ENCODE measurements at regions not wholly inside any gene's neighbourhood (a gene's known extent, or its start where the extent isn't known, plus 50 kb on each side); places are given as distances from the start of the nearest gene placed in this dataset.

DNA sequence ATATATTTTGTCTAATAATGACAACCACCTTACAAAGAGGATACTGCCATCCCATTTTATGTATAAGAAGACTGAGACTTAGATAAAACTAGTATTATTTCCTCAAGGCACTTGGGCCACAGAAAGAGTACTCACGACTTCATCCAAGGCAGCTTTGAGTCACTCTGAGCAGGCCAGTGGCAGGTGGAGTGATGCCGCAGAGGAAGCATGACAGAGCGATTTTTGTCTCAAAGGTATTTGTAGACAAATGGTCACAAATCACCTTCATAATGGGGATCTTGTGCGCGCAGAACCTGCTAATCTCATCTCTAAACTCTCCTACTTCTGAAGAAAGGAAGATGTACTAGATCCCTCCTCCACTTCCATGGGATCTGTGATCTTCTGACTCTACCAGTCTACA lies 113.2 kb upstream of the NAMPT start:
- DNase-seq = no peak
- no CpG with 5 or more reads among the region's 5 CpGs for WGBS (ENCODE audit: insufficient coverage)
- no peak overlapping the region for H3K4me3 Mint-ChIP-seq
- CTCF ChIA-PET = no interaction called here
- no peaks in the 10 kb centered on the region for H3K36me3 Mint-ChIP-seq
- Histone ChIP-seq H3K27me3 (replicated peaks in 1 of 2; ENCODE audit: control insufficient read depth in 2 of 2, extremely low read depth in 1 of 2, insufficient read depth in 2 of 2, low read length in 1 of 2) (no peaks in the 10 kb centered on the region), H3K4me1 (ENCODE audit: control insufficient read depth in 1 of 2, extremely low read depth in 1 of 2, insufficient read depth in 2 of 2, low read length in 2 of 2) (no peaks in the 10 kb centered on the region), H3K9me3 (no peaks in the 10 kb centered on the region), H3K4me3 (ENCODE audit: control insufficient read depth in 1 of 2, extremely low read depth in 1 of 2, low read length in 1 of 2) (no peak overlapping the region), H3K36me3 (ENCODE audit: control insufficient read depth in 2 of 2, extremely low read depth in 1 of 2, insufficient read depth in 1 of 2, low read length in 1 of 2) (no peaks in the 10 kb centered on the region), H3K27ac (ENCODE audit: low read length) (no peak overlapping the region)
- ATAC-seq (replicated peaks in 1 of 4) = no peak
- POLR2A ChIA-PET = no interaction called here
- no peak overlapping the region for H3K27ac Mint-ChIP-seq
- H3K27me3 Mint-ChIP-seq = peaks cover 36 to 50% of the 10 kb centered on the region in 2 donors
- no peaks in the 10 kb centered on the region for H3K4me1 Mint-ChIP-seq
- H3K9me3 Mint-ChIP-seq = no peaks in the 10 kb centered on the region

DNA sequence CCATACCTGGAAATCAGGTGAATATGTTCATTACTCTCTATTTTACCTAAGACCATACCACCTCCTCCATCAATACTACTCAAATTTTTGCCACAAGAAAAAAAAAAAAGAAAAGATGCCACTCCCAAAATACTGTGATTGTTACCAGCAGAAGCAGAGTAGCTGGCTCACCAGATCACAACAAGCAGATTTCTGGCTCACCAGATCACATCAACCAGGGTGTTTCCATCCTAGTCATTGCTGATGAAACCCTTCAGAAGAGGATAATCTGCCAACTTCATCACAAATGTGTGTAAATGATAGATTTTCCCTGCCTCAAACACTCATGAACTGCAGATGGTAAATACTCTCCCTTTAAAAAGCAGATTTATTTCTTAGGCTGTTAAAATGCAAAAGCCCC lies 109.7 kb upstream of the NAMPT start:
- Histone ChIP-seq H3K4me3 (ENCODE audit: control insufficient read depth in 1 of 2, extremely low read depth in 1 of 2, low read length in 1 of 2) (no peak overlapping the region), H3K36me3 (ENCODE audit: control insufficient read depth in 2 of 2, extremely low read depth in 1 of 2, insufficient read depth in 1 of 2, low read length in 1 of 2) (no peaks in the 10 kb centered on the region), H3K9me3 (no peaks in the 10 kb centered on the region), H3K27ac (ENCODE audit: low read length) (no peak overlapping the region), H3K4me1 (ENCODE audit: control insufficient read depth in 1 of 2, extremely low read depth in 1 of 2, insufficient read depth in 2 of 2, low read length in 2 of 2) (no peaks in the 10 kb centered on the region), H3K27me3 (replicated peaks in 1 of 2; ENCODE audit: control insufficient read depth in 2 of 2, extremely low read depth in 1 of 2, insufficient read depth in 2 of 2, low read length in 1 of 2) (no peaks in the 10 kb centered on the region)
- H3K4me1 Mint-ChIP-seq = no peaks in the 10 kb centered on the region
- CTCF ChIA-PET = no interaction called here
- H3K9me3 Mint-ChIP-seq = no peaks in the 10 kb centered on the region
- ATAC-seq (replicated peaks in 1 of 4) = no peak
- no peak for DNase-seq
- POLR2A ChIA-PET = no interaction called here
- no peak overlapping the region for H3K27ac Mint-ChIP-seq
- H3K36me3 Mint-ChIP-seq = no peaks in the 10 kb centered on the region
- no peak overlapping the region for H3K4me3 Mint-ChIP-seq
- H3K27me3 Mint-ChIP-seq = peaks cover 30 to 49% of the 10 kb centered on the region in 2 donors

DNA sequence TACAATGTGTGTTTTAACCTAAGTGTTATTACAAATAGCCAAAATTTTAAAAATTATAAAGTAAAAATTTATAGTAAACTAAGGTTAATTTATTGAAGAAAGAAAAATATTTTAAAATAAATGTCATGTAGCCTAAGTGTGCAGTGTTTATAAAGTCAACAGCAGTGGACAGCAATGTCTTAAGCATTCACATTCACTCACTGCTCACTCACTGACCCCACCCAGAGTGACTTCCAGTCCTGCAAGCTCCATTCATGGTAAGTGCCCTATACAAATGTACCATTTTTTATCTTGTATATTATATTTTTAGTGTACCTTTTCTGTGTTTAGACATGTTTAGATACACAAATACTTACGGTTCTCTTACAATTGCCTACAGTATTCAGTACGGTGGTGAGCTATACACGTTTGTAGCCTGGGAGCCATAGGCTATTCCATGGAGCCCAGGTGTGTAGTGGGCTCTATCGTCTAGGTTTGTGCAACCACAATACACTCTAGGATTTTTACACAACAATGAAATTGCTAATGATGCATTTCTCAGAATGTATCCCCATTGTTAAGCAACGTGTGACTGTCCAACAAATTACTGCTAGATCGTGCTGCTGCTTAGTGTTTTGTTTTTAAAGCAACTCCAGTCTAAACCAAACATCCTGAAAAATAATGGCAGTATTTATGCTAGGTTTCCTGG lies 108.9 kb upstream of the NAMPT start:
- CTCF ChIA-PET = interaction anchor here in 1 of 2 donors (0.6 kb wide), 1 partner anchor 1617 kb away, joined by 3 read pairs; no protein-coding TSS in a partner anchor
- POLR2A ChIA-PET = no interaction called here

DNA sequence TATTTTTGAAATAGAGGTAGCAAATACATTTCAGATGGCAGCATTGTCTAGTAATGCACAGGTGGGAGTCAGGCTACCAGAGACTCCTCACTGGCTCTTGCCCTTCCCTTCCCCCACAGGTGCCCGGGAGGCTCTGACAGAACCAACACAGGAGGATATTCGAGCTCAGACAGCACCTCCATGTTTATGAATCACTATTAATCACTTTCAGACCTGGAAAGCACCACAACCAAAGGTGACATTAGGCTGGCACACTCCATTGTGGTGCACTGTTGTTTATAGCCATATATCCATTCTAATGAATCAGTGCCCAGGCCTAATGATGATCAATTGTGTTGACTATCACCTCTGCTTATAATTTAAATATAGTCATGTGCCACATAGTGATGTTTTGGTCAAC lies 107.8 kb upstream of the NAMPT start:
- H3K9me3 ChIP-seq = no peaks in the 10 kb centered on the region
- H3K4me3 Mint-ChIP-seq = no peak overlapping the region
- H3K9me3 Mint-ChIP-seq = no peaks in the 10 kb centered on the region
- ATAC-seq (replicated peaks in 1 of 4) (no peak), DNase-seq (no peak)
- H3K27ac ChIP-seq (ENCODE audit: low read length) = no peak overlapping the region
- ChIA-PET POLR2A (no interaction called here), CTCF (no interaction called here)
- no peaks in the 10 kb centered on the region for H3K4me1 Mint-ChIP-seq
- no peak overlapping the region for H3K4me3 ChIP-seq (ENCODE audit: control insufficient read depth in 1 of 2, extremely low read depth in 1 of 2, low read length in 1 of 2)
- 70% methylated on average over 2 of the region's 2 CpGs for WGBS (ENCODE audit: insufficient coverage)
- peaks cover 21 to 36% of the 10 kb centered on the region in 2 donors for H3K27me3 Mint-ChIP-seq
- no peaks in the 10 kb centered on the region for H3K36me3 ChIP-seq (ENCODE audit: control insufficient read depth in 2 of 2, extremely low read depth in 1 of 2, insufficient read depth in 1 of 2, low read length in 1 of 2)
- H3K36me3 Mint-ChIP-seq = no peaks in the 10 kb centered on the region
- H3K27ac Mint-ChIP-seq = no peak overlapping the region
- no peaks in the 10 kb centered on the region for H3K27me3 ChIP-seq (replicated peaks in 1 of 2; ENCODE audit: control insufficient read depth in 2 of 2, extremely low read depth in 1 of 2, insufficient read depth in 2 of 2, low read length in 1 of 2)
- H3K4me1 ChIP-seq (ENCODE audit: control insufficient read depth in 1 of 2, extremely low read depth in 1 of 2, insufficient read depth in 2 of 2, low read length in 2 of 2) = no peaks in the 10 kb centered on the region

More for the DNA sequence above, 108.9 kb upstream of the NAMPT start:
- 83% methylated on average over 1 of the region's 6 CpGs for WGBS (ENCODE audit: insufficient coverage)
- Mint-ChIP-seq H3K36me3 (no peaks in the 10 kb centered on the region), H3K27me3 (peaks cover 28 to 43% of the 10 kb centered on the region in 2 donors), H3K4me1 (no peaks in the 10 kb centered on the region), H3K9me3 (no peaks in the 10 kb centered on the region), H3K4me3 (no peak overlapping the region), H3K27ac (no peak overlapping the region)
- H3K27me3 ChIP-seq (replicated peaks in 1 of 2; ENCODE audit: control insufficient read depth in 2 of 2, extremely low read depth in 1 of 2, insufficient read depth in 2 of 2, low read length in 1 of 2) = no peaks in the 10 kb centered on the region
- no peak for ATAC-seq (replicated peaks in 1 of 4)
- no peaks in the 10 kb centered on the region for H3K9me3 ChIP-seq
- no peak for DNase-seq
- no peak overlapping the region for H3K4me3 ChIP-seq (ENCODE audit: control insufficient read depth in 1 of 2, extremely low read depth in 1 of 2, low read length in 1 of 2)
- no peaks in the 10 kb centered on the region for H3K4me1 ChIP-seq (ENCODE audit: control insufficient read depth in 1 of 2, extremely low read depth in 1 of 2, insufficient read depth in 2 of 2, low read length in 2 of 2)
- no peaks in the 10 kb centered on the region for H3K36me3 ChIP-seq (ENCODE audit: control insufficient read depth in 2 of 2, extremely low read depth in 1 of 2, insufficient read depth in 1 of 2, low read length in 1 of 2)
- no peak overlapping the region for H3K27ac ChIP-seq (ENCODE audit: low read length)

DNA sequence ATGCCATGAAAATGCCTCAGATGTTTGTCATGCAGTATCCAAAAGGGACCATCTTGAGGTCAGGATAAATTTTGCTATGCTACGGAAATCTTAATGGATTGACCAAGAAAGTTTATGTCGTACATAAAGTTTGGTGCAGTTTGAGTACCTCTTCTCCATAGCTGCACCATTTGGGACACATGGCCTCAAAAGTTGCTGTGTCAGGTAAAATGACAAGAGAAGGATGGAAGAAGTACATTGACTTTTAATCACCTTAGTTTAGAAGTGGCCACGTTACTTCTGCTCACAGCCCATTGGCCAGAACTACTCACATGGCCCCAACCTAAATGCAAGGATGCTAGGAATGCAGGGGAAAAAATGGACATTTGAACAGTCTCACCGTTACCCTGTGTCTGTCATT lies 107.4 kb upstream of the NAMPT start:
- H3K4me3 Mint-ChIP-seq = no peak overlapping the region
- Histone ChIP-seq H3K9me3 (no peaks in the 10 kb centered on the region), H3K36me3 (ENCODE audit: control insufficient read depth in 2 of 2, extremely low read depth in 1 of 2, insufficient read depth in 1 of 2, low read length in 1 of 2) (no peaks in the 10 kb centered on the region), H3K4me3 (ENCODE audit: control insufficient read depth in 1 of 2, extremely low read depth in 1 of 2, low read length in 1 of 2) (no peak overlapping the region), H3K4me1 (ENCODE audit: control insufficient read depth in 1 of 2, extremely low read depth in 1 of 2, insufficient read depth in 2 of 2, low read length in 2 of 2) (no peaks in the 10 kb centered on the region), H3K27ac (ENCODE audit: low read length) (no peak overlapping the region), H3K27me3 (replicated peaks in 1 of 2; ENCODE audit: control insufficient read depth in 2 of 2, extremely low read depth in 1 of 2, insufficient read depth in 2 of 2, low read length in 1 of 2) (no peaks in the 10 kb centered on the region)
- H3K4me1 Mint-ChIP-seq = no peaks in the 10 kb centered on the region
- H3K27me3 Mint-ChIP-seq = peaks cover 17 to 32% of the 10 kb centered on the region in 2 donors
- ATAC-seq (replicated peaks in 1 of 4) = no peak
- H3K27ac Mint-ChIP-seq = no peak overlapping the region
- H3K9me3 Mint-ChIP-seq = no peaks in the 10 kb centered on the region
- no peak for DNase-seq
- POLR2A ChIA-PET = no interaction called here
- CTCF ChIA-PET = no interaction called here
- WGBS (ENCODE audit: insufficient coverage) = no CpG with 5 or more reads among the region's 4 CpGs
- no peaks in the 10 kb centered on the region for H3K36me3 Mint-ChIP-seq

DNA sequence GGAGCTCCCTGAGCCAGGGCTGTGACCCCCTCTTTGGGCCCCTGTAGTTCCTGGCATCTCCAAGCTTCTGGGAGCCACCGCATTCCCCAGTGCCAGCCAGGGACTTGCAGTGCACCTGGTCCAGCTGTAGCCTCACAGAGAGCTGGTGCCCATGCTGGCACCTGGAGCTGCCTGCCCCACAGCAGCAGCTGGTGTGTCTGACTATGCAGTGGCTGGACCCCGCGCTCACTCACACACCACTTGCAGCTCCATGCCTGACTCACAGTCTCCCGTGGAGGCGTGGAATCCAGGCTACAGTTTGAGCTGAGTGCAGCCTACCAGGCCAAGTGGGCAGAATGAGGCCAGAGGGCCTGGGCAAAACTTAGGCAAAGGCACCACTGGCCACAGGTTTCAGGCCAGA lies 102.2 kb upstream of the NAMPT start:
- Mint-ChIP-seq H3K27me3 (peaks cover 0 to 8% of the 10 kb centered on the region in 2 donors), H3K27ac (no peak overlapping the region), H3K36me3 (no peaks in the 10 kb centered on the region), H3K9me3 (no peaks in the 10 kb centered on the region), H3K4me3 (no peak overlapping the region), H3K4me1 (no peaks in the 10 kb centered on the region)
- H3K9me3 ChIP-seq = no peaks in the 10 kb centered on the region
- H3K36me3 ChIP-seq (ENCODE audit: control insufficient read depth in 2 of 2, extremely low read depth in 1 of 2, insufficient read depth in 1 of 2, low read length in 1 of 2) = no peaks in the 10 kb centered on the region
- H3K27ac ChIP-seq (ENCODE audit: low read length) = no peak overlapping the region
- no peaks in the 10 kb centered on the region for H3K4me1 ChIP-seq (ENCODE audit: control insufficient read depth in 1 of 2, extremely low read depth in 1 of 2, insufficient read depth in 2 of 2, low read length in 2 of 2)
- no peak overlapping the region for H3K4me3 ChIP-seq (ENCODE audit: control insufficient read depth in 1 of 2, extremely low read depth in 1 of 2, low read length in 1 of 2)
- 92% methylated on average over 5 of the region's 5 CpGs for WGBS (ENCODE audit: insufficient coverage)
- DNase-seq = no peak
- POLR2A ChIA-PET = no interaction called here
- no peaks in the 10 kb centered on the region for H3K27me3 ChIP-seq (replicated peaks in 1 of 2; ENCODE audit: control insufficient read depth in 2 of 2, extremely low read depth in 1 of 2, insufficient read depth in 2 of 2, low read length in 1 of 2)
- no peak for ATAC-seq (replicated peaks in 1 of 4)
- CTCF ChIA-PET = no interaction called here

DNA sequence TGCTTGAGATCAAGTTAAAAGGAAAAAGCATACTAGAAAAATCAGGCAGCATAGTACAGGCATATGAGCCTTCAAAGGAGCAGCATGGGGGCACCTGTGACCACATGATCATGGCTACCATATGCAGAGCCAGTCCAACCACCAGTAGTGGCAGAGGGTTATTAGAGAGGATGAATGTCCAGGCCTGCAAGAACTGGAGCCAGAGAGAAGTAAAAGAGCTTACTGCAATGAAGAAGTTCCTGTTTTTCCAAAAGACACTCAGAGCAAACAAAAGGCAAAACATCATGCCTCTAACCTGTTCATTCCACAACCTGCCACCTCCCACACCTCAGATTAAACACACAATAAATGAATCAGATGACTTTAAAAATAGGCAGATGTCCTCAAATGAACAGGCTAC lies 99.6 kb upstream of the NAMPT start:
- Histone ChIP-seq H3K27ac (ENCODE audit: low read length) (no peak overlapping the region), H3K9me3 (no peaks in the 10 kb centered on the region), H3K27me3 (replicated peaks in 1 of 2; ENCODE audit: control insufficient read depth in 2 of 2, extremely low read depth in 1 of 2, insufficient read depth in 2 of 2, low read length in 1 of 2) (no peaks in the 10 kb centered on the region), H3K4me1 (ENCODE audit: control insufficient read depth in 1 of 2, extremely low read depth in 1 of 2, insufficient read depth in 2 of 2, low read length in 2 of 2) (no peaks in the 10 kb centered on the region), H3K36me3 (ENCODE audit: control insufficient read depth in 2 of 2, extremely low read depth in 1 of 2, insufficient read depth in 1 of 2, low read length in 1 of 2) (no peaks in the 10 kb centered on the region), H3K4me3 (ENCODE audit: control insufficient read depth in 1 of 2, extremely low read depth in 1 of 2, low read length in 1 of 2) (no peak overlapping the region)
- no peaks in the 10 kb centered on the region for H3K36me3 Mint-ChIP-seq
- POLR2A ChIA-PET = interaction anchor here in 1 of 2 donors (0.6 kb wide), 1 partner anchor 727 kb away, joined by 10 read pairs; no protein-coding TSS in a partner anchor
- DNase-seq (no peak), ATAC-seq (replicated peaks in 1 of 4) (no peak)
- H3K9me3 Mint-ChIP-seq = no peaks in the 10 kb centered on the region
- no peaks in the 10 kb centered on the region for H3K4me1 Mint-ChIP-seq
- H3K4me3 Mint-ChIP-seq = no peak overlapping the region
- no peak overlapping the region for H3K27ac Mint-ChIP-seq
- CTCF ChIA-PET = interaction anchor here in 1 of 2 donors (0.6 kb wide), 1 partner anchor 1467 kb away, joined by 3 read pairs; no protein-coding TSS in a partner anchor
- H3K27me3 Mint-ChIP-seq = peaks cover 0 to 7% of the 10 kb centered on the region in 2 donors

All from T-cell (primary cell).